Stimulated activated CD8-positive, alpha-beta memory T cell treated with anti-CD3 and anti-CD28 coated beads, Interleukin-4, amount 100 ng/mL, for 24 hours (primary cell): ENCODE measurements at regions not wholly inside any gene's neighbourhood (a gene's known extent, or its start where the extent isn't known, plus 50 kb on each side); places are given as distances from the start of the nearest gene placed in this dataset.
"Not testable (repeated sequence)": the region's sequence is repeated elsewhere in the genome, so short reads cannot be mapped to it uniquely, and the experiment has no call there.

Experiments
- DNase-seq: peaks from one replicate; pipeline ENCODE4 v3.0.0-alpha.2; 2020; ENCODE audit warnings: low read depth

- no peak for DNase-seq
Observed at GRCh38 chr11:134498326-134499139, 86.5 kb upstream of the B3GAT1 start.

GRCh38 chr11:134497586-134497985 lies 85.5 kb upstream of the B3GAT1 start:
- no peak for DNase-seq

- not testable (repeated sequence) for DNase-seq
Observed at GRCh38 chr11:134496058-134496457, 84.0 kb upstream of the B3GAT1 start.

GRCh38 chr11:134494395-134494794 lies 82.4 kb upstream of the B3GAT1 start:
- not testable (repeated sequence) for DNase-seq

GRCh38 chr11:134492411-134492810 lies 80.4 kb upstream of the B3GAT1 start:
- not testable (repeated sequence) for DNase-seq

GRCh38 chr11:134489728-134490127 lies 77.7 kb upstream of the B3GAT1 start:
- DNase-seq: no peak

GRCh38 chr11:134488913-134489312 lies 76.9 kb upstream of the B3GAT1 start:
- DNase-seq: no peak

- no peak for DNase-seq
Observed at GRCh38 chr11:134488512-134488911, 76.5 kb upstream of the B3GAT1 start.

- DNase-seq: no peak
Observed at GRCh38 chr11:134487696-134488095, 75.7 kb upstream of the B3GAT1 start.

- DNase-seq: no peak
Observed at GRCh38 chr11:134486704-134487103, 74.7 kb upstream of the B3GAT1 start.

GRCh38 chr11:134486106-134486505 lies 74.1 kb upstream of the B3GAT1 start:
- no peak for DNase-seq

GRCh38 chr11:134485316-134485715 lies 73.3 kb upstream of the B3GAT1 start:
- no peak for DNase-seq

- DNase-seq: no peak
Observed at GRCh38 chr11:134483857-134484256, 71.8 kb upstream of the B3GAT1 start.

- no peak for DNase-seq
Observed at GRCh38 chr11:134483291-134483690, 71.2 kb upstream of the B3GAT1 start.

GRCh38 chr11:134482865-134483264 lies 70.8 kb upstream of the B3GAT1 start:
- no peak for DNase-seq

- no peak for DNase-seq
Observed at GRCh38 chr11:134481933-134482527, 70.0 kb upstream of the B3GAT1 start.

GRCh38 chr11:134481135-134481534 lies 69.1 kb upstream of the B3GAT1 start:
- DNase-seq: no peak

- DNase-seq: no peak
Observed at GRCh38 chr11:134480136-134480712, 68.2 kb upstream of the B3GAT1 start.

- no peak for DNase-seq
Observed at GRCh38 chr11:134479206-134480135, 67.4 kb upstream of the B3GAT1 start.

- DNase-seq: no peak
Observed at GRCh38 chr11:134478611-134479010, 66.6 kb upstream of the B3GAT1 start.

- no peak for DNase-seq
Observed at GRCh38 chr11:134478176-134478575, 66.1 kb upstream of the B3GAT1 start.

- no peak for DNase-seq
Observed at GRCh38 chr11:134477486-134477885, 65.4 kb upstream of the B3GAT1 start.
